ENCODE measurements at regions not wholly inside any gene's neighbourhood (a gene's known extent, or its start where the extent isn't known, plus 50 kb on each side); places are given as distances from the start of the nearest gene placed in this dataset.
A peak's percentile ranks its signal among the peaks of the same experiment; 100 is the strongest.

DNA sequence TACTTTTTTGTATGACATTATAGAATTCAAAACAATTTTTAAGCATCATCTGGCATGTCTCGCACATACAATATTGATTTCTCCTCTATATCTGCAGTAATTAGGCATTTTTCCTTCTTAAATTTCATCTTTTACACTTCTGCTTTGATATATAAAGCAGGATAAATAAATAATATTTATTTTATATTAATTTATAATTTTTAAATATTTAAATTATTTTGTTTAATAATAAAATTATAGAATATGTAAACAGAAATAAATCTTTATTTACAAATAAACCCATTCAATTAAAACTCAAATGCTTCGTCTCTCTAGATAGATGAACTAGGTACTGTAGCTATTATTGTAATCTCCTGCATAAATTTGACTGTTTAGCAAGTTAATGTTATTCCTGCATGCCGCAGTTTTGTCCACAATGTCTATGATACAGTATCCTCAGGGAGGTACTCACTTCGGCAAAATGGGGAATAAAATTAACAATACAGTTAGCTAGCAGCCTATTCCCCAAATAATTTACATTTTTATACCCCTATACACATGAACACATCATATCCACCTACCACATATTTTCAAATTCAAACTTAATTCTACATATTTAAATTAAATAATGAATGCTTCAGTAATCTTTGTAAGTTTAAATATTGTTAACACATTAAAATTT lies 473.6 kb upstream of the SLC10A2 start:
- peak overlapping the region; percentile 2; the same call in 1 of the 2 replicates for H3K4me2 ChIP-seq (ENCODE audit: low read length)
- no peaks in the 10 kb centered on the region for H3K27me3 ChIP-seq (ENCODE audit: low read depth, low read length)
- H3K4me1 ChIP-seq (ENCODE audit: low read length): no peaks in the 10 kb centered on the region
- no peaks in the 10 kb centered on the region for H3K36me3 ChIP-seq (replicated peaks; ENCODE audit: low read depth, low read length)
- no peak overlapping the region for H3K27ac ChIP-seq (ENCODE audit: low read length)
- no peak overlapping the region for H2AFZ ChIP-seq (ENCODE audit: low read depth, low read length)
- no peak overlapping the region for H3K9ac ChIP-seq (ENCODE audit: low read length)
- no peaks in the 10 kb centered on the region for H4K20me1 ChIP-seq (ENCODE audit: insufficient read depth, low read length)
- no peak overlapping the region for H3K4me3 ChIP-seq (ENCODE audit: low read length)
- no peaks in the 10 kb centered on the region; the same call in 1 of the 2 replicates for H3K9me3 ChIP-seq (ENCODE audit: insufficient read depth, low read length)
- no peaks in the 10 kb centered on the region for H3K79me2 ChIP-seq (ENCODE audit: low read length)
- no peak for TF ChIP-seq EZH2phosphoT487 (IDR thresholded peaks at IDR 0.05; ENCODE audit: low read depth)
- TF ChIP-seq, protein P1, sequence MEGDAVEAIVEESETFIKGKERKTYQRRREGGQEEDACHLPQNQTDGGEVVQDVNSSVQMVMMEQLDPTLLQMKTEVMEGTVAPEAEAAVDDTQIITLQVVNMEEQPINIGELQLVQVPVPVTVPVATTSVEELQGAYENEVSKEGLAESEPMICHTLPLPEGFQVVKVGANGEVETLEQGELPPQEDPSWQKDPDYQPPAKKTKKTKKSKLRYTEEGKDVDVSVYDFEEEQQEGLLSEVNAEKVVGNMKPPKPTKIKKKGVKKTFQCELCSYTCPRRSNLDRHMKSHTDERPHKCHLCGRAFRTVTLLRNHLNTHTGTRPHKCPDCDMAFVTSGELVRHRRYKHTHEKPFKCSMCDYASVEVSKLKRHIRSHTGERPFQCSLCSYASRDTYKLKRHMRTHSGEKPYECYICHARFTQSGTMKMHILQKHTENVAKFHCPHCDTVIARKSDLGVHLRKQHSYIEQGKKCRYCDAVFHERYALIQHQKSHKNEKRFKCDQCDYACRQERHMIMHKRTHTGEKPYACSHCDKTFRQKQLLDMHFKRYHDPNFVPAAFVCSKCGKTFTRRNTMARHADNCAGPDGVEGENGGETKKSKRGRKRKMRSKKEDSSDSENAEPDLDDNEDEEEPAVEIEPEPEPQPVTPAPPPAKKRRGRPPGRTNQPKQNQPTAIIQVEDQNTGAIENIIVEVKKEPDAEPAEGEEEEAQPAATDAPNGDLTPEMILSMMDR (IDR thresholded peaks at IDR 0.05; ENCODE audit: low read depth, low read length): no peak

DNA sequence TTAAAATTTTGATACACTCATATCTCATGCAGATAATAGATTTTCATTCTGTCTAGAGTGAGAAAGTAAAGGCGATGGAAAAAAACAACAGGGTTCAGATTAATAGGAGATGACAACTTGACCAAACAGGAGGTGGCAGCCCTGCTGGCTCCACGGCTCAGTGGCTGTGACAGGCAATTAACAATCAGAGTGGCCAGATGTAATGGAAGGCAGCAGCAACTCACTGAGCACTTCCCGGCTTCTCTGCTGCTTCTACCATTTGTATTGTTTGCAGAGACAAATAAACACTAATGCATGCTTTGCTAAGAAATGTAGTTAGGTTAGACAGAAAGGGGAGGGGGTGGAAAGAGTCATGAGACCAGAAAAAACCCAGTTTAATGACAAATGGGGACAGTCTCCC lies 473.0 kb upstream of the SLC10A2 start:
- H3K4me2 ChIP-seq (ENCODE audit: low read length): peak overlapping the region; percentile 2; the same call in 1 of the 2 replicates
- H3K9ac ChIP-seq (ENCODE audit: low read length): no peak overlapping the region
- no peaks in the 10 kb centered on the region for H4K20me1 ChIP-seq (ENCODE audit: insufficient read depth, low read length)
- H3K79me2 ChIP-seq (ENCODE audit: low read length): no peaks in the 10 kb centered on the region
- H3K36me3 ChIP-seq (replicated peaks; ENCODE audit: low read depth, low read length): no peaks in the 10 kb centered on the region
- no peaks in the 10 kb centered on the region for H3K27me3 ChIP-seq (ENCODE audit: low read depth, low read length)
- H2AFZ ChIP-seq (ENCODE audit: low read depth, low read length): peak overlapping the region; percentile 42; the same call in 1 of the 2 replicates
- no peaks in the 10 kb centered on the region; the same call in 1 of the 2 replicates for H3K9me3 ChIP-seq (ENCODE audit: insufficient read depth, low read length)
- no peak overlapping the region for H3K4me3 ChIP-seq (ENCODE audit: low read length)
- TF ChIP-seq EZH2phosphoT487 (IDR thresholded peaks at IDR 0.05; ENCODE audit: low read depth): no peak
- TF ChIP-seq, protein P1 (IDR thresholded peaks at IDR 0.05; ENCODE audit: low read depth, low read length): 0 out of 2 replicates have a peak, but pooled peaks have one; percentile 2
- no peaks in the 10 kb centered on the region for H3K4me1 ChIP-seq (ENCODE audit: low read length)
- no peak overlapping the region for H3K27ac ChIP-seq (ENCODE audit: low read length)

DNA sequence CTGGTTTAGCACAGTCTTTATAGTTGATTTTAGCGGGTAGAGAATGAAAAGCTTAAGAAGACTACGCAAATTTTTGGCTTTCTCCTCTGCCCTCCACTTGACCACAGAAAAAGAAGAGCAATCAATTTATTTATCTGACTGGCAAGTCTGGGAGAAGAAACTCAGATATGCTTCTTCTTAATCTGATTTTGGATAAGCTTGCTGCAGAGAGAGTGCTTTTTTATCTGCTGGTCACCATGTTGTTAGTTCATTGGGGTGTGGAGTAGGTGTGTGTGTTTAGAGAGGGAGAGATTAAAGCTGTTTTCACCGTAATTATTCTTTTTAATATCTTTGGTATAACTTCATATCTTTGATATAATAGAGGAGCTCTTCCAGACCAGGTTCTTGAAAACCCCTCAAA lies 471.4 kb upstream of the SLC10A2 start:
- Histone ChIP-seq H3K4me1 (ENCODE audit: low read length) (no peaks in the 10 kb centered on the region), H3K9ac (ENCODE audit: low read length) (no peak overlapping the region), H3K9me3 (ENCODE audit: insufficient read depth, low read length) (no peaks in the 10 kb centered on the region; the same call in 1 of the 2 replicates), H3K27ac (ENCODE audit: low read length) (no peak overlapping the region), H3K36me3 (replicated peaks; ENCODE audit: low read depth, low read length) (no peaks in the 10 kb centered on the region), H2AFZ (ENCODE audit: low read depth, low read length) (no peak overlapping the region), H4K20me1 (ENCODE audit: insufficient read depth, low read length) (no peaks in the 10 kb centered on the region), H3K27me3 (ENCODE audit: low read depth, low read length) (no peaks in the 10 kb centered on the region), H3K4me2 (ENCODE audit: low read length) (no peak overlapping the region), H3K4me3 (ENCODE audit: low read length) (no peak overlapping the region), H3K79me2 (ENCODE audit: low read length) (no peaks in the 10 kb centered on the region)
- no peak for TF ChIP-seq EZH2phosphoT487 (IDR thresholded peaks at IDR 0.05; ENCODE audit: low read depth)
- TF ChIP-seq, protein P1 (IDR thresholded peaks at IDR 0.05; ENCODE audit: low read depth, low read length): no peak

DNA sequence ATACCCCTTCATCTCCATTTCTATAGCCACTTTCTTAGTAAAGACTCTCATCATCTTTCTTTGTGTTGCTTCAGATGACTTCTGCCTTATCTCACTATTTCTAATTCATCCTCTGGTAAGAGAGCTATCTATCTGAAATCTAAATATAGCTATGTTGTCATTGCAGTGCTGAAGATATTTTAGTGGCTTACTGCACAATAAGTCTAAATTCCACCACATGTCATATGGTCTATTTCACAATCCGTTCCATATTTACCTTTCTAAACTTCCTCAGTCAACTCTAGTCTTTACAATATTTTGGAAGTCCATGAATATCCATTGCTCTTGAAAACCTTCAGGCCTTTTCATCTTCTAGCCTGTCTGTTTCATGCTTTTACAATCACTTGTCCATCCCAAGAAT lies 465.1 kb upstream of the SLC10A2 start:
- Histone ChIP-seq H3K4me3 (ENCODE audit: low read length) (no peak overlapping the region), H3K4me2 (ENCODE audit: low read length) (no peak overlapping the region), H3K36me3 (replicated peaks; ENCODE audit: low read depth, low read length) (no peaks in the 10 kb centered on the region), H3K79me2 (ENCODE audit: low read length) (no peaks in the 10 kb centered on the region), H3K4me1 (ENCODE audit: low read length) (no peaks in the 10 kb centered on the region), H3K9me3 (ENCODE audit: insufficient read depth, low read length) (no peaks in the 10 kb centered on the region), H3K9ac (ENCODE audit: low read length) (no peak overlapping the region), H3K27me3 (ENCODE audit: low read depth, low read length) (no peaks in the 10 kb centered on the region), H3K27ac (ENCODE audit: low read length) (no peak overlapping the region), H4K20me1 (ENCODE audit: insufficient read depth, low read length) (no peaks in the 10 kb centered on the region), H2AFZ (ENCODE audit: low read depth, low read length) (no peak overlapping the region)
- TF ChIP-seq EZH2phosphoT487 (IDR thresholded peaks at IDR 0.05; ENCODE audit: low read depth): no peak
- TF ChIP-seq, protein P1 (IDR thresholded peaks at IDR 0.05; ENCODE audit: low read depth, low read length): no peak

All from OCI-LY3 (cell line).